HG02885 (cell line): ENCODE measurements at regions not wholly inside any gene's neighbourhood (a gene's known extent, or its start where the extent isn't known, plus 50 kb on each side); places are given as distances from the start of the nearest gene placed in this dataset.

Source experiments
- ATAC-seq: cut with Tn5 transposase; IDR thresholded peaks from one replicate; pipeline ENCODE4 v1.9.1; 2021; ENCODE audit warnings: mild to moderate bottlenecking; ENCODE audit not compliant: unreplicated experiment, poor library complexity

DNA sequence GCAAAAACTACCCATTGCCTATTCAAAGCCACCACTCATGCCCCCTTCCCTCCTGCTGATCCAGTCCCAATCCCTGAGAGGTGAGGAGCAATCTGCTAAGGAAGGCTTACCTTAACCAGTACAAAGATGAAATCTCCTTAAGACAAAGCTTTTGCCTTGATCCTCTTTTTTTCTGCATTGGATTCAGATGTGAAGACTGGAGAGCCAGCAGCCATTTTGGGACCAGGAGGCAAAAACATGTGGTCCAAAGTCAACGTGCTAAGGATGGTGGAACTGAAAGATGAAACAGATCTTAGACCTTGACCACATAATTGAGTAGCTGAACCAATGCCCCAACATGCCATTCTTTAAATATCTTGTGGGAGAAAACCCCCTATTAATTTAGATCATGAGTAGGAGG is 171.4 kb downstream of the IRX5 start:
- no peak for ATAC-seq

DNA sequence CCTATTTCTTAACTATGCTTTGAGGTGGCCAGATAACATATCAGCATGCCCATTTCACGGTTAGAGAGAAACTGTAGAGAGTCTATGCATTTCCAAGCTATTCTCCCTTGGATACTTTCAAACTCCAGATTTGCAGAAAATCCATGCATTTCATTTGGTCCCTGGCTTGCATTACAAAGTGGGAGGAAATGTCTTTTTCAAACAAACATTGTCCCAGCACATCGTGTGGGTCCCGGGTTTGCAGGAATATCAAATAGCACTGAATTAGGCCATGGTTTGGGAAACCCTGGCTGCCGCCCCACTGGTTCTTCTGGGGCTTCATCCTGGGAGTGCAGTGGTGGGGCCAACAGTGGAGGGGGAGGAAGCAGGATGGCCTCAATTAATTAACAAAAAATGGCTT is 171.9 kb downstream of the IRX5 start:
- no peak for ATAC-seq

DNA sequence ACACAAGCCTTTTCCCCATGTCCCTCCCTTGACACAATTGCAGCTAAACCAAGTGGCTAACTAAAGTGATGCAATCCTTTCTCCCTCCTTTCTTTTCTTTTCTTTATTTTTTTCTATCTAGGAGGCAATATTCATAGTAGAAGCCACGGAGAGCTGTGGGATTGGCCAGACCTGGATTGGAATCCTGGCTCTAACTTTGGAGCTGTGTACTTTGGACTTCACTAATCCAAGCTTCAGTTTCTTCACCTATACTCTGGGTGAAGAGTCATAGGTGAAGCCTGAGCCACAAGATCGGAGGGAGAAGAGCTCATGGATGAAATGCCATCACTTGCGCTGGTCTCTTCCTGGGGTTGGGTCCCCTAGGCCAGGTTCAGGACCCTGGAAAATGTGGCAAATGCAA is 177.2 kb downstream of the IRX5 start:
- no peak for ATAC-seq

DNA sequence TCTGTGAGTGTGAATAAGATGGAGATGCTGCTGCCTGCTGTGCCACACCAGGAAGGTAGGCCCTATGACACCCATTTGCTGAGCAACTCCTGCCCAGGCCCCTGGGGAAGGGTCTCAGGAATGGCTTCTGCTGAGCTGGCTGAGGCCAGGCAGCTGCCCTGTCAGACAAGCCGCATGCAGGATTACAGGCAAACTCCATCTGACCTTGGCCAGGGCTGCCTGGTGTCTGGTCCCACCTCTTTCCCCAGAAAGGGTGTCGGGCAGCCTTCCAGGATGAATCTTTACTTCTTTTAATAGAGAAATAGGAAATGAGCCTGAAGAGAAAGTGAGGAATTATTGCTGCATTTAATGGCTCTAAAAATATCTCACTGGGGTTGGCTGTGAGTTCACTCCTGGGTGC is 182.5 kb downstream of the IRX5 start:
- ATAC-seq: no peak

DNA sequence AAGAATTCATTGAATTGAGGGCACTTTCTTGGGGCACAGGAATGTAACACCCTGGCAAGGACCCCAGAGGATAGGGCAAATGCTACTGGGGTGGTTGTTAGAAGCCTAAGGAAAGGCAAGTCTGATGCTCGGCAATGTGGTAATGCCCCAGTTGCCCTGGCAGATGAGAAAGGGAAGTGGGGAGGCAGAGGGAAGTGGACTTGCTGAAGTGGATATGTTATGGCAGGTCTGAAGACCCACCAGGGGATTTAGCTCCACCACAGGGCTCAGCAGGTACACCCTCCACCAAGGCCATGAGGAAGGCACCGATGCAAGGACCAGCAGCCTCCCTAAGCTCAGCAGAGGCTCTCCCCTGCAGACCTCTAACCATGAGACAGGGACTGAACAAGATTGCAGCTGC is 184.8 kb downstream of the IRX5 start:
- ATAC-seq: no peak

DNA sequence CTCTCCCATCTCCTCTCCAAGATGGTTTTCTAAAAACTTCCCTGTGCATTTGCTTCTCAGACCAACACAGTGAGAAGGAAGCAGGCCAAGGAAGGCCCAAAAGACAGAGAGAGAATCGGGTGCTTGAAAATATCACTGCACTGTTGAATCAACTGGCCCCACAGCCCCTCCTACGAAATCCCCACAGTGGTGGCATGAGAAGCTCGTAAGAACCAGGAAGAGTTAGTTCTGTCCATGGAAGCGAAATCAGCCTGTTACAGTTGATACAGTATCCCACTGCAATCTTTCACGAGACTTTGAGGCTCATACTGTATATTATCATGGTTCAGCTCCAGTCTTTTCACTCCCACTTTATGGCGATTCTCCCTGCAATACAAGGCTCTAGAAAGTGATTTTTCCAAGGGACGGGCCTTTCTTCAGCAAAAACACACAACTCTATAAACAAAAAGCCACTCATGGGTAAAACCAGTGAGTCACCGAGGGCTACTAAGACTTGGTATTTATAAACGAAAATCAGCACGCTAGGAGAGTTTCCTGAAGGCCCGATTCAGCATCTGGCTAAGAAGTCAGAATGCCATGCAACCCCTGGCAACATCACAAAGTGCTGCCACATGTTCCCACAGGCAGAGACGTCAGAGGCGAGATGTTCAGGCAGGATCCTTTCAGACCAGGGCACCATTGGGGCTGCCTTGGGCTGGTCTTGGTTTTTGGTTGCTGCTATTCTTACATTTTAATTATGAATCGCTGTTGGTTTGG is 185.7 kb downstream of the IRX5 start:
- ATAC-seq: no peak

DNA sequence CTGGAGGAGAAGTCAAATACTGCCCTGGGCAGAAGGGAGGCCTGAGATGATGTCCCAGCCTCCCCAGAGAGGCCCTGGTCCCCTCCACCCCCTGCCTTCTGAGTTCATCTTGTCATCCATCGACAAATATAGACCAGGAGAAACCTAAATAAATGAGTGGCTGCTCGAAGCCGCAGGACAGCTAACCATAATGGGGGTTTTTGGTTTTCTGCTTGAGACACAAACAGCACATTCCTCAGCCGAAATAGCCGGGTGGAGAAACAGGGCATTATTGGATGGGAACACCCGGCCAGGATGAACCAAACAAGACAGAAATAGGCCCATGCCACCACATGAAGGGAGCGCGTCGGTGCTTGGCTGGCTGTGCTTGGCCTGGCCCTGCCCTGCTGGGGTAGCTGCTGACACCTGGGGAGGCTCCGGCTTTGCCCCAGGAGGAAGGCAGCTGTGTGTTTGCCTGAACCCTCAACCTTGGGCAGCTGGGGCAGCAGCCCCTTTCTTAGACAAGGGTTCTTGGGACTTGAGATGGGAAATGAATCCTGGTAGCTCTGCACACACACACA is 188.1 kb downstream of the IRX5 start:
- no peak for ATAC-seq

DNA sequence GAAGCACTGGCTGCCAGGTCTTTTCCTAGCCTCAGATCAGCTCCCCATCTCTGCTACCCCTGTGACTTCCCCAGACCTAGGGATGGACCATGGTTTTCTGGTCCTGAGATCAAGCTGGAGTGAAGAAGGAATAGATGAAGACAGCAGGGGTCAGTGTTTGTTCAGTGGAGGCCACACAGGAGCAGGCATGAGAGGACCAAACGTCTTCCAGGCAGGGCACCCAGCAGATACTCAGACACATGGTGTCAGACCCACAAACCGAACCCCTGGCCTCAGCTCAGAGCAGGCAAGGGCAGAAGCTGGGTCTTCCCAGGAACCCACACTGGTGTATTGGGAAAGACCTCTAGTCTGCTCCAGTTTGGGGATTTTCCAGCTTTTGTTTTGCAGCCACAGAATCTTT is 189.7 kb downstream of the IRX5 start:
- ATAC-seq: no peak

DNA sequence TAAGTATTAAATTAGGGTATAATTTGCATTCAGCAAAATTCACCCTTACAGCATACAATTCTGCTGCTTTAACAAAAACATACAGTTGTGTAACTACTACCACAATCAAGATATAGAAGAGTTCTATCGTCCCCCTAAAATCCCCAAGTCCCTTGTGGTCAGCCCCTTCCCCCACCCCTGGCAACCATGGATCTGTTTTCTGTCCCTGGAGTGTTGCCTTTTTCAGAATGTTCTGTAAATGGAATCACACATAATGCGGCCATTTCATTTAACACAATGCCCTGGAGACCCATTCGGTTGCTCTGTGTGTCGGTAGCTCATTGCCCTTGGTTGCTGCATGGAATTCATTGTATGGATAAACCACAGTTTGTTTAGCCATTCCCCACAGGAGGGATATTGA is 190.2 kb downstream of the IRX5 start:
- ATAC-seq: no peak

DNA sequence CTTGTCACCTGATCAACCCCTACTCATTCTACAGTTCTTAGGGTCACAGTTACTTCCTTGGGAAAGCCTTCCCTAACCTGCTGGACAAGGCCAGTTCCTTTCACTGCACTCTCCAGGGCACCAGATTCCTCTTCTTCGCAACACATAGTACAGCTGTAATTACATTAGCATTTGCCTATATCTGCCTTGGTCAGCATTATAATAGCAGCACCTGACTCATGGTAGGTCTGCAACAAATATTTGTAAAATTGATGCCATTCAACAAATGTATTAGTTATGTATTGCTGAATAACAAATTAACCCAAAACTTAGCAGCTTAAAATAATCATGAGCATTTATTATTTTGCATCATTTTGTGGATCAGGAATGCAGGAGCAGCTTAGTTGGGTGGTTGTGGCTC is 193.0 kb downstream of the IRX5 start:
- ATAC-seq: no peak

DNA sequence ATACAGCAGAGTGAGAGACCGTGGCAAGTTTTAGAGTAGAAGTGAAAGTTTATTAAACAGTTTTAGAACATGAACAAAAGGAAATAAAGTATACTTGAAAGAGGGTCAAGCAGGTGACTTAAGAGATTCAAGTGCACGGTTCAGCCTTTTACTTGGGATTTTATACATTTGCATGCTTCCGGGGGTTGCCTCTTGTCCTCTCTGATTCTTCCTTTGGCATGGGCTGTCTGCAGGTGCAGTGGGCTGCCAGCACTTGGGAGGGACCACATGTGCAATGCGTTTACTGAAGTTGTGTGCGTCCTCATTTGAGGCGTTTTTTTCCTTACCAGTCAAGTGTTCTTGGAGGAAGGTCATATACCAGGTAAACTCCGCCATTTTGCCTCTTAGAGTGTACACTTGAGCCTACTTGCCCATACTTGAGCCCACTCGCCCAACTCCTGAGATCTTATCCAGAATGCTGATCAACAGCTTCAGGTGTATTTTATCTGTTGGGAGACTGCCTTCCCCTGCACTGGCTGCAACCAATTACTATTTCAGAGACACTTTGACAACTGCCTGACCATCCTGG is 195.2 kb downstream of the IRX5 start:
- no peak for ATAC-seq

DNA sequence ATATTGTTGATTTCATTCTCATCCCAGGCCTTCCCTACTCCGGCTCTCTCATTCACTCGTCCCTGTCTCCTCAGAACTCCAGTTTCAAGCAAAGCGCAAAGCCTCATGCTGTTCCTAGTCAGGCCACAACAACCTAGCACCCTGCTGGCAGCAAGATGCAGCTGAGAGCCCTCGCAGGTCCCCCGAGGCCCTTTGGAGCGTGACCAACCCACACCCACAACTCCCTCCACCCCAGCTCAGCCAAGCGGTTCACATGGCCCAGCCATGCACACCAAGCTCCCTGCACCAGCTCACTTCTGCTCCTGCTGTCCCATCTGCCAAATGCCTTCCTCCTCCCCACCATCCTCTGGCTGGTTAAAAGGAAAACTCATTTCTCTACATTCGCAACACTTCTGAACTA is 195.8 kb downstream of the IRX5 start:
- ATAC-seq: no peak

DNA sequence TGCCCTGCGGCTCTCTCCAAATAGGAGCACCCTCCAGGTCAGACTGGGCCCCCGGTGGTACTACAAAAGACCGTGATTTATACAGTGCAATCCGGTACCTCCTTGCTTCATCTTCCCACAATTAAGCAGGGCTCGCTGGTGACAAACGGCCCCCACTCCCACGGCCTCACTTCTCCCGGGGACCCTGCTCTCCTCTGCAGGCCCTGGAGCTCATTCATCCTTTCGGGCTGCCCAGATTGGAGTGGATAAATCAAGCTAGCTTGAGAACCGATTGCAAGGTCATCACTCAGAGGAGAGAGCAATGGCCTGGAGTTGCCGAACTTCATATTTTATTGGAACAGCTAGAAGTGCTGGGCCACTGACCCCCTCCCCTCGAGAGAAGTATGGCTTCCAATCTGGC is 193.5 kb upstream of the IRX6 start:
- ATAC-seq: no peak

DNA sequence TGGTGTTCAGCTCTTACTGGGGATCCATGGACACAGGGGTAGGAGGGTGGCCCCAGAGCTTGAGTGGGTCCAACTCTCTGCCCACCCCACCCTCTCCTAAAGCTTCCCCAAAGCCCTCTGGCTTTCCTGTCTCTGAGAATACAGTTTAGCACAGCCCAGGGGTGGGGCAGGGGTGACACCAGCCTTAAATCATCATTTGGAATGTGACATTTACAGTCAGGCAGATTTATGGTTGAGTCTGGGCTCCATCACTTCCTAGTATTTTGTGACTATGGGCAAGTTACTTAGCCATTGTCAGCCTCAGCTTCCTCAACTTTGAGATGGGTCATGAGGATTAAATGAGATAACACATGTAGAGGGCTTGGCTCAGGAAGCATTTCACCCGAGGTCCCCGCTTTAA is 193.1 kb upstream of the IRX6 start:
- ATAC-seq: no peak

DNA sequence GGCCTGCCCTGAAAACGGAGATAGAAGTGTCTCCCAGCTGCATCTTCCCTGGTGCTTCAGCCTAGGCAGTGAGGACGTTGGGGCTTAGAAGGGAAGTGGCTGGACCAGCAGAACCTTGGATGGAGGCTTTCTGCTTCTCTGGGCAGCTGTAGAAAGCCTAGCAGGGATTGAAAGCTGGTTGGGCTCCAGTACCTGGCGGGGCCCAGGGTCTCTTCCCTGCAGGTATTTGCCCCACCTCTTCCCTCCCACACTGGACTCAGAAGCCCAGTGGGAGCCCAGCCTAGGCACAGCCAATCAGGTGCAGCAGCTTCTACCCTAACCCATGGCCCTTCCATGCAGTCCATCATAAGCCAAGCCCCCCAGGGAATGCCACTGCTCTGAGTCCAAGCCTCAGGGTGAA is 190.3 kb upstream of the IRX6 start:
- no peak for ATAC-seq

DNA sequence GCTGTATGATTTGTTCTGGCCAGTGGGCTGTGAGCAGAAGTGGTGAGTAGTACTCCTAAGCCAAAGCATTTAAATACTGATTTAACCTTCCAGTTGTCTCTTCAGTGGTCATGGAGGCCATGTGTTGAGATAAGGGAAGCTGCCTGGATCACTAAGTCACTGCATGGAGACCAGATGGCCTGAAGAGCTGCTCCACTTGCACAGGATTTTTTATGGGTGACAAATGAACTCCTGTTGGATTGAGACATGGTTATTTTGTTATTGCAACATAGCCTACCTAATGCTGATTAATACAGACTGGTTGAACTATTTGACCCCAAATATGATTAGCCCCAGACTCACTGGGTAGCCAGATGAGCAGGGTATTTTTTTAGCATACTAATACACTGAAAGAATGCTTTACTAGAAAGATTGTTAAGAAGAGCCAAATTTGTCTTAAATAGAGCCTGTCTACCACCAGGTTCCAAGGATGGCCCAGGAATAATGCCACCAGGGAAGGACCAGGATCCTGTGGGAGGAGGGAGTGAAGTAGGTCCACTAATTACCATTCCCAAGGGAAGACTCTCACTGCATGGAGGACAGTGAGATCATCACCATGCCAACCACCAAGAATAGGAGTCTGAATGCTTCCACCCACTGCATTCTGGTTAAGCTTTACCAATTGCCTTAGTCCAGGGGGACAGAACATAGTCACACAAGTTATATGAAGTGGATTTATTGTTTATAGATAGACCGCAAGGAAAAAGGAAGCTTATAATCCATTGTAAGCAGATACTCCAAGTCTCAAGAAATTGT is 187.4 kb upstream of the IRX6 start:
- no peak for ATAC-seq

DNA sequence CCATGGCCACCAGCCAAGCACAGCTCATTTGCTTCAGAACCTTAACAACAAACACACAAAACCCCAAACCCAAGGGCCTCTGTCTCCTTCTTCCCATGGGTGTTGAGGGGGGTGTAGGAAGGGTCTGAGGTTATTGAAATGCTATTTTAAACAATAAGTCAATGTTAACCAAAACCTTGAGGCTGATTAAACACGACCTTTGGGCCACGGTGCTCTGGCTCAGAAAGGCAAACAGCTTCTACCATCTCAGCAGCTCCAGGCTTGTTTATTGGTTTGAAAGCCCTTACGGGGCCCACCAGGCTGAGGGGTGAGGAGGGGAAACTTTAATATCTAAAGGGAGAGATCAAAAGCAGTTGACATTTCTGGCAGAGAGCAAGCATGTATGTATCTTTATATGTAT is 185.7 kb upstream of the IRX6 start:
- no peak for ATAC-seq

DNA sequence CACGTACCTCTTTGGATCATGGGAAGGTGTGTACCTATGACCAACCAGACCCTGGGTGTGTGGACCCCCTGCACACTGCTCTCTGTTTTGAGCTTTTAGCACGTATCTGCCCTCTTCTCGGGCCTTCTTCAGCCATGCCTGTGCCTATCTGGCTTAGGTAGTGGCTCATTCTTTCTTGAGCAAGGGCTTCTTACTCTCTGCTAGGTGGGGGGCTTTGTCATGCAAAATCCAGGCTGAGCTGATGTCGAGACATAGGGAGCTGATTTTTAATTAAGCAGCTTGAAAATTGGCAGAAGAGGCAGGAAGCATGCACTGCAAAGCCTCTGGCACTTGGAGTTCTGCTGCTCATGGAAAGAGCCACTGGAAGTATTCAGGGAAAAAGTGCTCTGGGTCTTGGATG is 181.6 kb upstream of the IRX6 start:
- no peak for ATAC-seq

DNA sequence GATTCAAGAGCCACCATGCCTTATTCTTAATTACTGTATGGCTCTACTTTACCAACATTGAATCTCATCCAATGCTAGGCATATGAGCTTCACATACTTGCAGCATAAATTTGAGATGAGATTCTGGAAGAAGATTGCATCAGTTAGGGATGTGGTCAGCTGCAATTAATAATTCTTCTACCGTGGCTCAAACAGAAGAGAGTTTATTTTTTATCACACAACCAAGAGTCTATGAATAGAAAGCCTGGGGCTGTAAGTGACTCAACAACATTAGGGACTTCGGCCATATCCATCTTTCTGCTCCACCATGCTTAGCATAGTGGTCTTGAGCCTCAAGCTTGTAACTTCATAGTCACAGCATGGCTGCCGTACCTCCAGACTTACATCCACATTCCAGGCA is 179.4 kb upstream of the IRX6 start:
- no peak for ATAC-seq

DNA sequence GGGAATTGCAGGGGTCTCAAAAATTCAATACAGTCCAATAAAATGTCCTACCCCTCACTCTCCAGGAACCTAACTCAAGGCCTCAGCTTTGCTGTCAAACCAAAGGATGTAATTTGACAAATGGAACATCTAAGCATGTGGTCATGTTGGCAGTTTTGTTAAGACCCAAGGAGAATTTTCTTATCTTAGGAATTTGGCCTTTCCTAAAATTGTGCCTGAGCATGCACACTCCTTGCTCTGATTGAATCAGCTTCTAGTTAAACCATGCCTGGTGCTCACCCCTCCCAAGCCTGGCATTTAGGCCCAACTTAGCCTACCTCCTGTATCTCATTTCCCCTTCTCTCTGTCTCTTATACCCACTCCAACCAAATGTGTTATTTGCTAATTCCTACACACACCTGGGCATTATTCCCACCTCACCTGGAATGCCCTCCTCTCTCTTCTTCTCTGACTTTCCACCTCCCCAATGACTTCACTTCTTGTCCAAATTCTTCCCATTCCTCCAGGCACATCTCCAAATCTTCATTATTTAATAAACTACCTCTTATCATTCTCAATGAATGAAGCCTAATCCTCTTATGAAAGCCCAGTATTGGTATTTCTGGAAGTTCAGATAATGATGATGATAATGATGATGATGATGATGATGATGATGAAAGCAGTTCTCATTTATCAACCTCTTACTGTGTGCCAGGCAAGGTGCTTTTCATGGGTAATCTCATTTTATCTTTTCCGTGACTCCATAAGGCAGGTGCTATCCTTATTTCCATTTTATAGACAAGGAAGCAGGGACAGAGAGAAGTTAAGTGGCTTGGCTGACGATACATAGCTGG is 178.0 kb upstream of the IRX6 start:
- ATAC-seq: no peak

DNA sequence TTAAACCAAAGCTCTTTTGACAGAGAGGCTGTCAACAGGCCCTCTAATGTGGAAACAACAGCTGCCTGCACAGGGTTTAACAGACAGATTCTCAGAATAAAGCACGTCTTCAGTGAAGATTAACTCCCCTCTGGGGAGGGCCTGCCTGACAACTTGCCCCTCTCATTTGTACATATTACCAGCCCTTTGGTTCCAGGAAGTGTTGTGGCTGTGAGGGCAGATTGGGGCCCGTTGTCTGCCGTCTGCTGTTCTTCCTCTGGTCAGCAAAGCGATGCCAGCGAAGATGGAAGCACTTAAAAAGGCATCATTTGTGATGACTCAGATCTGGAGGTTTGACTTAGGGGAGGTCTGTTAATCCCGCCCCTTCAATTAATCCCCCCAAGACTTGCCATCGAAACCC is 177.0 kb upstream of the IRX6 start:
- no peak for ATAC-seq
